Liver (tissue), 3 donors: ENCODE measurements at regions not wholly inside any gene's neighbourhood (a gene's known extent, or its start where the extent isn't known, plus 50 kb on each side); places are given as distances from the start of the nearest gene placed in this dataset.

Experiments used
- ATF3 ChIP-seq: IDR thresholded peaks from 2 replicates; pipeline ENCODE4 v1.6.1; 2016; ENCODE audit warnings: antibody characterized with exemption
- CTCF ChIP-seq: fragments of 150-350 bp; IDR thresholded peaks from 2 replicates; pipeline ENCODE4 v1.5.1; 2017; ENCODE audit warnings: improper control_type of control experiment, low read depth, low read length; ENCODE audit not compliant: missing input control
- YY1 ChIP-seq: IDR thresholded peaks from 2 replicates; pipeline ENCODE4 v1.6.1; 2016; ENCODE audit warnings: antibody characterized with exemption, mild to moderate bottlenecking
- donor health status: healthy.
- donor health status: healthy.

- TF ChIP-seq CTCF (no peak), ATF3 (no peak), YY1 (no peak)
These were observed 262.0 kb downstream of the HIVEP2 start for GRCh38 chr6:142682985-142683384.
